ENCODE measurements at regions not wholly inside any gene's neighbourhood (a gene's known extent, or its start where the extent isn't known, plus 50 kb on each side); places are given as distances from the start of the nearest gene placed in this dataset.

DNA sequence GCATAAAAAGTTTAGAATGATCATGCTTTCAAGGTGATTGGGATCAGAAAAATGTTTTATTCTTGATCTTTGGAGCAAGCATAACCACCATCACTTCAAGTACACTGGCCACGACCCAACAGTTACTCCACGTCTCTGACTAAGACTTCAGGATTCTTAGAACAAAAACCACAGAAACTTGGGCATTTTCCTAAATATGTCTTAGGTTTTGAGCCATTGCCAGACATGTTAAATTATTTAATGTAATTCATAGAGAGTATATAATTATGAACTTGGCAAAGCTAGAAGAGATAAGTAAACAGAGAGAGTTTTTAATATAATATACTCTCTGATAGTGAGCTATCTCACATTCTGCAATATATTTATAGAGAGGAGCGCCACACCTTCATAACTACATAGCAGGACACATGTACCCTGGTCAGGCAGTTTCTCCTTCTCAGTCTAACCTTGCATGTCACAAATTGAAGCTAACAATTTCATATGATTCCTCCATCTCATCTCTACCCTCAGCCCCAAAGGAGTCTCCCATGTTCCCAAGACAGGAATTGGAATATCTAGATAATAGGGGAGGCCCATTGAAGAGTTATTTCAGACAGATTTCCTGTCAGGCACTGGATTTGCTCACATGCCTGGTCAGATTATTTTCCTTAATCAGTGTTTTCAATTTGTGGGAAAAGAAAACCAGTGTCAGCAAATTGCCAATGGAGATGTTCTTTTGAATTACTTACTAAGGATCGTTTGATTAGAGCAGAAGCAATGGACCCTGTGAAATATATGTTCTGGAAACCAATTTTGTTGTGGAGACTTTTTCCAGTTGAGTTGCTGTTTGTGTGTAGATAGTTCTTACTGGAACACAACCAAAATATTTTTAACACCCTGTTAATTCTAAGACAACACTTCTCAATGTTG, 61.7 kb upstream of the GUCY1A1 start (continued):
- peak; percentile 41; the same call in 1 of the 2 replicates for TF ChIP-seq RXRA (IDR thresholded peaks at IDR 0.05; ENCODE audit: borderline replicate concordance, low read depth)
- TF ChIP-seq, protein P1, sequence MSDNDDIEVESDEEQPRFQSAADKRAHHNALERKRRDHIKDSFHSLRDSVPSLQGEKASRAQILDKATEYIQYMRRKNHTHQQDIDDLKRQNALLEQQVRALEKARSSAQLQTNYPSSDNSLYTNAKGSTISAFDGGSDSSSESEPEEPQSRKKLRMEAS (IDR thresholded peaks at IDR 0.05; ENCODE audit: low read depth), result 0 out of 2 replicates have a peak, but pooled peaks have one; percentile 21
- no peak for TF ChIP-seq MXI1 (IDR thresholded peaks at IDR 0.05; ENCODE audit: low read depth, low read length)
- TF ChIP-seq POLR2AphosphoS5 (IDR thresholded peaks at IDR 0.05; ENCODE audit: low read depth, low read length), result peak; percentile 61; the same call in 1 of the 2 replicates
- no peak for TF ChIP-seq TAF1 (IDR thresholded peaks at IDR 0.05; ENCODE audit: borderline replicate concordance, low read depth, low read length)
- TF ChIP-seq, protein P2, sequence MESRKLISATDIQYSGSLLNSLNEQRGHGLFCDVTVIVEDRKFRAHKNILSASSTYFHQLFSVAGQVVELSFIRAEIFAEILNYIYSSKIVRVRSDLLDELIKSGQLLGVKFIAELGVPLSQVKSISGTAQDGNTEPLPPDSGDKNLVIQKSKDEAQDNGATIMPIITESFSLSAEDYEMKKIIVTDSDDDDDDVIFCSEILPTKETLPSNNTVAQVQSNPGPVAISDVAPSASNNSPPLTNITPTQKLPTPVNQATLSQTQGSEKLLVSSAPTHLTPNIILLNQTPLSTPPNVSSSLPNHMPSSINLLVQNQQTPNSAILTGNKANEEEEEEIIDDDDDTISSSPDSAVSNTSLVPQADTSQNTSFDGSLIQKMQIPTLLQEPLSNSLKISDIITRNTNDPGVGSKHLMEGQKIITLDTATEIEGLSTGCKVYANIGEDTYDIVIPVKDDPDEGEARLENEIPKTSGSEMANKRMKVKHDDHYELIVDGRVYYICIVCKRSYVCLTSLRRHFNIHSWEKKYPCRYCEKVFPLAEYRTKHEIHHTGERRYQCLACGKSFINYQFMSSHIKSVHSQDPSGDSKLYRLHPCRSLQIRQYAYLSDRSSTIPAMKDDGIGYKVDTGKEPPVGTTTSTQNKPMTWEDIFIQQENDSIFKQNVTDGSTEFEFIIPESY (IDR thresholded peaks at IDR 0.05; ENCODE audit: borderline replicate concordance, low read depth), result 0 out of 2 replicates have a peak, but pooled peaks have one; percentile 13
- peak; percentile 93 for TF ChIP-seq JUND (IDR thresholded peaks at IDR 0.05)

DNA sequence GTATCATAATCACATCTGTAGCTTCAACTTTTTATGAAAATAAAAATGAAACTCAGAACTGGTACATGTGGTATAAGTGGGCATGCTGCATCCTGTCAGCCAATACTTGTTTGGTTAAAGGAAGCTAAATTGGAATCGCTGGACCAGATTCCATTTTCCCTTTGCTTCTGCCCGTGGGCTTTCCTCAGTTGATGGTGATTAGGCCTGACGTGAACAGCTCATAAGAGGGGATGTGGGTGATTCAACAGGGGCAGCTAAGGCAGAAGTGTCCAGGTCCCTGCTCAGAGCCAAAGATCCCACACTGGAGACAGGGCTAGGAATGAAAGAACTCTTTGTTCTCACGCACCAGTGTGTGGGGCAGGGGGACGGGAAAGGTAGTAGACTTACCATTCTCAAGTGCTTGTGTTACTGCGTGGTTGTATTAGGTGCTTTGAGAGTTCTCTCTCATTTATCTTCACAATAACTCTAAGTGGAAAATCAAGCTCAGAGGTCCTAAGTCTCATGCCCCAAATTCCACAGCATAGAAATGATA, 63.2 kb upstream of the GUCY1A1 start:
- Histone ChIP-seq H3K79me2 (ENCODE audit: insufficient read depth) (no peaks in the 10 kb centered on the region), H3K4me3 (ENCODE audit: low read depth in 2 of 2, low read length in 1 of 2) (no peak overlapping the region), H3K27ac (ENCODE audit: low read depth in 2 of 2, low read length in 1 of 2) (peak overlapping the region in 1 of 2 experiments; percentile 55; a peak in 1 of 4 replicates), H3K9me2 (no peaks in the 10 kb centered on the region), H3K9ac (no peak overlapping the region), H2AFZ (ENCODE audit: low read depth) (no peak overlapping the region), H3K27me3 (ENCODE audit: insufficient read depth) (no peaks in the 10 kb centered on the region), H3F3A (replicated peaks; ENCODE audit: insufficient read depth) (peaks cover 13% of the 10 kb centered on the region), H3K4me2 (no peak overlapping the region), H4K20me1 (ENCODE audit: insufficient read depth) (no peaks in the 10 kb centered on the region), H3K9me3 (no peaks in the 10 kb centered on the region), H3K36me3 (replicated peaks in 1 of 2; ENCODE audit: control insufficient read depth in 1 of 2, insufficient read depth in 2 of 2, low read length in 1 of 2) (no peaks in the 10 kb centered on the region), H3K4me1 (ENCODE audit: control insufficient read depth in 1 of 2, insufficient read depth in 2 of 2, low read depth in 1 of 2, low read length in 1 of 2) (peaks cover 0 to 6% of the 10 kb centered on the region in 2 experiments; a peak in 3 of 4 replicates)
- POLR2A ChIA-PET, result no interaction called here
- CTCF ChIA-PET, result interaction anchor here (0.7 kb wide), 1 partner anchor 155 kb away, joined by 3 read pairs; the partner anchor contains the start of gene GUCY1B1
- no peak for DNase-seq
- TF ChIP-seq, protein P3, sequence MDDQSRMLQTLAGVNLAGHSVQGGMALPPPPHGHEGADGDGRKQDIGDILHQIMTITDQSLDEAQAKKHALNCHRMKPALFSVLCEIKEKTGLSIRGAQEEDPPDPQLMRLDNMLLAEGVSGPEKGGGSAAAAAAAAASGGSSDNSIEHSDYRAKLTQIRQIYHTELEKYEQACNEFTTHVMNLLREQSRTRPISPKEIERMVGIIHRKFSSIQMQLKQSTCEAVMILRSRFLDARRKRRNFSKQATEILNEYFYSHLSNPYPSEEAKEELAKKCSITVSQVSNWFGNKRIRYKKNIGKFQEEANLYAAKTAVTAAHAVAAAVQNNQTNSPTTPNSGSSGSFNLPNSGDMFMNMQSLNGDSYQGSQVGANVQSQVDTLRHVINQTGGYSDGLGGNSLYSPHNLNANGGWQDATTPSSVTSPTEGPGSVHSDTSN (IDR thresholded peaks at IDR 0.05), result peak; percentile 75
- TF ChIP-seq TEAD4 (IDR thresholded peaks at IDR 0.05; ENCODE audit: borderline replicate concordance, insufficient read depth) (0 out of 2 replicates have a peak, but pooled peaks have one; percentile 30), TCF12 (IDR thresholded peaks at IDR 0.05) (peak; percentile 31; the same call in 1 of the 2 replicates), RFX5 (IDR thresholded peaks at IDR 0.05; ENCODE audit: low read length) (no peak)
- 37% methylated on average over 5 of the region's 6 CpGs for WGBS (ENCODE audit: low lambda C conversion rate)
